IPS DF 6.9 (cell line): ENCODE measurements at regions not wholly inside any gene's neighbourhood (a gene's known extent, or its start where the extent isn't known, plus 50 kb on each side); places are given as distances from the start of the nearest gene placed in this dataset.
A peak's percentile ranks its signal among the peaks of the same experiment; 100 is the strongest.

Experiments
- DNase-seq: peaks from one replicate; pipeline ENCODE4 v3.0.0-alpha.2; 2013; ENCODE audit warnings: low read depth, low spot score
- H3K27ac ChIP-seq: one replicate; pipeline ENCODE4 v1.5.1; 2013; ENCODE audit warnings: low read length, control low read depth
- H3K27me3 ChIP-seq: 2 replicates; pipeline ENCODE4 v1.6.1; 2013; ENCODE audit warnings: mild to moderate bottlenecking, low read length; ENCODE audit not compliant: control insufficient read depth, insufficient read depth
- H3K36me3 ChIP-seq: 2 replicates; pipeline ENCODE4 v1.6.1; 2013; ENCODE audit warnings: low read length; ENCODE audit not compliant: control insufficient read depth, insufficient read depth
- H3K4me1 ChIP-seq: 2 replicates; pipeline ENCODE4 v1.6.1; 2013; ENCODE audit warnings: low read length; ENCODE audit not compliant: control insufficient read depth, insufficient read depth
- H3K4me3 ChIP-seq: 2 replicates; pipeline ENCODE4 v1.5.1; 2013; ENCODE audit warnings: mild to moderate bottlenecking, low read length
- H3K9me3 ChIP-seq: 2 replicates; pipeline ENCODE4 v1.6.1; 2013; ENCODE audit warnings: low read length, inconsistent platforms; ENCODE audit not compliant: control insufficient read depth, insufficient read depth
- WGBS: extraction: QIAGEN DNeasy Blood & Tissue Kit; methylation state at CpG from one replicate; pipeline ENCODE4 v1.1.7; 2013; ENCODE audit warnings: mixed read lengths, missing lambda C conversion rate; ENCODE audit not compliant: insufficient read length, insufficient coverage; 5-methylcytosine and 5-hydroxymethylcytosine counted together

DNA sequence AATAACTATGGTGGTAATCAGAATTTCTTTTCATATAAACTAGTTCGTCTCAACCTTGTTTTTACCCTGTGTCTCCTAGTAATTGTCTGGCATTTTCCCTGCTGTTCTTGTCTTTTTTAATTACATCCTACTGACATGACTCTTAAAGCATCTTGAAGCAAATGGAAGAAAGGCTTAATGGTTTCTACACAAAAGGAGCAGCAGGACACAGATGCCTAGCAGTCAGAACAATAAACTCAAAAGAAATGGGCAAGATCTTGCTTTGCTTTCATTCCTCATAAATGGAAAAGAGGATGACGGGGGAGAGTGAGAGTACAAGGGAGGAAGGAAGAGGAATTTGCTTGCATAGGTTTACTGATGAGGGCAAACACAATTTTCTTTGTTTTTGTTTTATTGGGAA lies 293.2 kb upstream of the EMCN start:
- Histone ChIP-seq H3K4me3 (no peak overlapping the region), H3K4me1 (no peaks in the 10 kb centered on the region), H3K27ac (no peak overlapping the region), H3K27me3 (no peaks in the 10 kb centered on the region), H3K36me3 (no peaks in the 10 kb centered on the region), H3K9me3 (no peaks in the 10 kb centered on the region)
- no CpG with 5 or more reads among the region's 2 CpGs for WGBS
- DNase-seq: peak; percentile 18

DNA sequence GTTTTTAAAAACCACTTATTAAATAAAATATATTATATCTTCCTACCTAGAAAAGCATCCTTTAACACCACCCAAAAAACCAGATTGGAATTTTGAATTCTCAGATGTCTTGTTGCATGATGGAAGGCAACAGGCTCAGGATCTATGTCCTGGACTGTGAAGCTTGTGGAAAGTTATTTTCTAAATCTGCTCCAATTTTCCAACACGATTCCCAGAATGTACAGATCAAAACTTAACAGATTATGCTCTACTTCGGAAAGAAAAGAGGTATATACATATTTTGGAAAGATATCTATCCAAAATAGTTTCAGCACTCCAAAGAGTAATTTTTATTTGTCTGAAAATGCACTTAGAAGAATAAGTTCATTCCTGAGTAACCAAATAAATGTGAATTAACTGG lies 291.7 kb upstream of the EMCN start:
- WGBS: no CpG with 5 or more reads among the region's 2 CpGs
- no peak for DNase-seq
- no peaks in the 10 kb centered on the region for H3K4me1 ChIP-seq
- H3K9me3 ChIP-seq: no peaks in the 10 kb centered on the region
- H3K27me3 ChIP-seq: no peaks in the 10 kb centered on the region
- no peak overlapping the region for H3K4me3 ChIP-seq
- H3K27ac ChIP-seq: no peak overlapping the region
- H3K36me3 ChIP-seq: no peaks in the 10 kb centered on the region

DNA sequence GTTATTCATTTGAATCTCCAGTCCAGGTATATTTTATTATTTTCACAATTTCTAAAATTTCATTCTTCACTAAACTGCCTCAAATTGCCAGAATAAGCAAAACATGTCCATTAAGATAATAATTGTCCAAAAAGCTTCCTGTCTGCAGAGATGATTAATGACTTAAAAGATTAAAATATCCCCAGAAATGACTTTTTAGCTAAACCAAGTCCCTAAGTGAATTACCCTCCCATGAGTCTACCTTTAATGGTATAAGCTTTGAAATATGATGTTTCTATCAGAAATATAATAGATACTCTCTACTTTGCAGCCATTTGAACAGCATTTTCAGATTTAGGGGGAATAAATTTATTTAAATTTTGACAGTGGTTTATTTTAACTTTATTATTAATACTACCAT lies 289.2 kb upstream of the EMCN start:
- Histone ChIP-seq H3K27ac (no peak overlapping the region), H3K27me3 (no peaks in the 10 kb centered on the region), H3K4me1 (no peaks in the 10 kb centered on the region), H3K9me3 (no peaks in the 10 kb centered on the region), H3K36me3 (no peaks in the 10 kb centered on the region), H3K4me3 (no peak overlapping the region)
- DNase-seq: no peak

DNA sequence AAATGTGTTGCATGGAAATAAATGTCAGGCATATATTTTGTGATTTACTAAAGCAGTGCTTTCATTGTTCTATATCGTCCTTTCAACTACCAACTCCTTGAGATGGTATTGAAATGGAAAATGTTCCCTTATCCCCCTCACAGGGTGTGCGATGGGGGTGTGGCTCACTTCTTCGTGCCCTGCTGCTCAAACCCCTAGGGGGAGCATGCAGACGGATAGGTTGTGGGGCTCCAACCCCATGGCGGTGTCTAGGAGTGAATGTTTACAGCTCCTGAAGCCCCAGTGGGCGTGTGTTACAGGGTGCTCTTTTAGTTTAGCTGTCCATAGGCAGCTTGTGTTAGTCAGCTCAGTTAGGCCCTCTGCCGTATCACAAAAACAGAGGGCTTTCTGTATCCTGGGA lies 287.7 kb upstream of the EMCN start:
- no peaks in the 10 kb centered on the region for H3K27me3 ChIP-seq
- peak; percentile 11 for DNase-seq
- no peak overlapping the region for H3K4me3 ChIP-seq
- H3K36me3 ChIP-seq: no peaks in the 10 kb centered on the region
- H3K9me3 ChIP-seq: no peaks in the 10 kb centered on the region
- WGBS: no CpG with 5 or more reads among the region's 7 CpGs
- no peak overlapping the region for H3K27ac ChIP-seq
- no peaks in the 10 kb centered on the region for H3K4me1 ChIP-seq

DNA sequence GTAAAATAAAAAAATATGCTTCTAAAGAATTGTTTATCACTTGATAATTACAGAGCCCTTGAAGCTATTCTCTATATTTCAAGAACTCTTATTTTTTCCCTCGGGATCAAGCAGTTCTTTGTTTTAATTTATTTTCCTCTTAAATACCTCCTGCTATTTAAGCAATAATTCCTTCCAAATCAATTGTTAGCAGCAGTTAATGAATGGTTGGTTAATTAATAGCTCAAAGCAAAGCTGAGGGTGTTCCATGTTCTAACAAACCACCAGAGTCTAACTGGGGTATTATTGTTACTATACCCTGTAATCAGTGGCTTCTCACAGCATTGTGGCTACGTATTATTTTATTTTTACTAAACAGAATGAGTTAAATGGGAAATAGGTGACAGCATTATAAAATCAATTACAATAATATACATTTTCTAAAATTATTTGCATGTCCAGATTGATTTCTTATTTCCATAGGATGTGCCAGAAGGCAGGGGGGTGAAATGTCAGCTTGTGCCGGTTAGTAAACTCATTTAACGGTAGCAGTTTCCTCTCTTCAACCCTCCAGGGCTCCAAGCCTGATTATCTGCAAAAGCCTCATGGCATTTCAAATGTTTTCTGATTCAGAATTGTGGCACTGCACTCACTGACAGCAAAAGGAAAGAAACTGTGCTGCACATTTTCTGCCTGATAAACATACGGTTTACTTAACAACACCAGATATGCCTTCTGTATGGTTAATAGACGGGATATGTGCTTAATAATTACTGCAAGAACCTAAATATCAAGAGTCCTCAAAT lies 286.9 kb upstream of the EMCN start:
- DNase-seq: no peak
- no peak overlapping the region for H3K4me3 ChIP-seq
- WGBS: no CpG with 5 or more reads among the region's 6 CpGs
- H3K36me3 ChIP-seq: no peaks in the 10 kb centered on the region
- no peaks in the 10 kb centered on the region for H3K27me3 ChIP-seq
- H3K9me3 ChIP-seq: no peaks in the 10 kb centered on the region
- H3K27ac ChIP-seq: no peak overlapping the region
- H3K4me1 ChIP-seq: no peaks in the 10 kb centered on the region

- H3K4me1 ChIP-seq: no peaks in the 10 kb centered on the region
- H3K9me3 ChIP-seq: no peaks in the 10 kb centered on the region
- no CpG with 5 or more reads among the region's 2 CpGs for WGBS
- no peak overlapping the region for H3K4me3 ChIP-seq
- no peaks in the 10 kb centered on the region for H3K36me3 ChIP-seq
- H3K27ac ChIP-seq: no peak overlapping the region
- no peaks in the 10 kb centered on the region for H3K27me3 ChIP-seq
- no peak for DNase-seq
Measured at GRCh38 chr4:100803751-100804150, 285.9 kb upstream of the EMCN start.

DNA sequence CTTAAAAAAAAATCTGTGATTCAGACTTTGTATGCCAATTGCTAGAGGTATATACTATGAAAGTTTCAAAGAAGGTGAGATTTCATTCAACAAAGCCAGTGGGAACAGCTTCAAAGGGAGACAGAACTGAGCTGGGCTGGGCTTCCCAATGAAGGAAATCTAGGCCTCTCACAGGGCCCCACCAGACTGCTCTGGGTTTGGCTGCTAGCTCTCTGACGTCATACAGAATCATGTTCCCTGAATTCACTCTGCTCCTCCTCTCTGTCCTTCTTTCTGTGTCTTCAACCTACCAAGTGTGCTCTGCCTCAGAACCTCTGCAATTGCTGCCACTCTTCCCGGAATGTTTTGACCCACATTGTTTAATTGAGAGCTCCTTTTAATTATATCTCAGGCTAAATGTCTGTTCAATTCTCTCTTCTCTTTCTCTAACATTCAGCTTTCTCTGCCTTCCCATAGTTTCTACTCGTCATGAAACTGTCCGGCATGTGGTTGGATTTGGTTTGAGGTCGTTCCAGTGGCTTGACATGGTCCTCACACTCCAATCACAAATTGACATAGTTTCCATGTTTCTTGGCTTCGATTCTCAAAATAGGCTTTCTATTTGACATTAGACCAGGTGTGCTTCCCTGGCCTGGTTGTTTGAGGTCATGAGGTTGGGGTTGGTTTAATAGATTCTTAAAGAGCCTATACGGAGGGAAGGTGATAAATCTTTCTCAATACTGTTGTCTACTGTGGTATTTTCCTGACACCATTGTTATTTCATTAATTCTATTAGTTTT lies 282.1 kb upstream of the EMCN start:
- Histone ChIP-seq H3K4me3 (no peak overlapping the region), H3K36me3 (no peaks in the 10 kb centered on the region), H3K27ac (no peak overlapping the region), H3K27me3 (no peaks in the 10 kb centered on the region), H3K4me1 (no peaks in the 10 kb centered on the region), H3K9me3 (no peaks in the 10 kb centered on the region)
- no peak for DNase-seq
- WGBS: no CpG with 5 or more reads among the region's 7 CpGs

DNA sequence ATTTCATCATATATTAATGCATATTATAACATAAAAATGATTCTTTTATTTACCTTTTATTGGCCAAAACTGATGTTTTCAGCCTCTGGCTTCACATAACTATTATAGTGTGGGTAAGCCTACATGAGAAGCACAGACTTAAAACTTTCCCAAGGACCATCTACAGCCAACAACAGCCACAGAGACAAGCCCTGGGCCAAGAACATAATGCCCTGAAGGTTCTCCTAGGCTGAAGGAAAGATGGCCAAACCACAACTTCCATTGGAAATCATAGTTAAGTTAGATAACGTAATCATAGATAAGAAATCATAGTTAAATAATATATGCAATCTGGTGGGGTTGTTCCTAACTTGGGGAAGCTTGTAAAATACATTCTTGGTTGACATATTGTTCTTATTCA lies 280.0 kb upstream of the EMCN start:
- no CpG with 5 or more reads among the region's 1 CpG for WGBS
- Histone ChIP-seq H3K36me3 (no peaks in the 10 kb centered on the region), H3K27ac (no peak overlapping the region), H3K27me3 (no peaks in the 10 kb centered on the region), H3K4me3 (no peak overlapping the region), H3K9me3 (no peaks in the 10 kb centered on the region), H3K4me1 (no peaks in the 10 kb centered on the region; the same call in 1 of the 2 replicates)
- no peak for DNase-seq

- H3K4me3 ChIP-seq: no peak overlapping the region
- DNase-seq: no peak
- no peak overlapping the region for H3K27ac ChIP-seq
- H3K4me1 ChIP-seq: no peaks in the 10 kb centered on the region; the same call in 1 of the 2 replicates
- no peaks in the 10 kb centered on the region for H3K36me3 ChIP-seq
- no CpG with 5 or more reads among the region's 1 CpG for WGBS
- H3K9me3 ChIP-seq: no peaks in the 10 kb centered on the region
- H3K27me3 ChIP-seq: no peaks in the 10 kb centered on the region
Measured at GRCh38 chr4:100797356-100797755, 279.5 kb upstream of the EMCN start.

DNA sequence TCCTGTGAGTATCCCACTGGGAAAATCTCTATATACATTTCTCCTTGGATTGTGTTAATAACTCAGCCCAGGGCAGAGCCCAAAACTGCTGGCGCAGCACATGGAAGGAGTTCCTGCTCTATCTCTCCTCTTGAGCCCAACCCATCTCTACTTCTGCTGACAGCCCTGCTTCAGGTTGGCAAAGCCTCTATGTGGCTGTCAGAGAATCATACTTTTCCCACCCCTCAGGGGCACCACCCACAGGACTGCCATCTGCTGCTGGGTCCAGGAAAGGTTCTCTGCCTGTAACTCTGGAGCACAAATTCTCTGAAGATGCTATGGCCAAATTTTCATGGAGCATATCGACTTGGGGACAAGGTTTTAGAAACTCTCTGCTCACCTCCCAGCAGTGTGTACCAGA lies 278.5 kb upstream of the EMCN start:
- no peak for DNase-seq
- Histone ChIP-seq H3K36me3 (no peaks in the 10 kb centered on the region), H3K9me3 (no peaks in the 10 kb centered on the region), H3K27me3 (no peaks in the 10 kb centered on the region), H3K27ac (no peak overlapping the region), H3K4me3 (no peak overlapping the region), H3K4me1 (no peaks in the 10 kb centered on the region; the same call in 1 of the 2 replicates)
- no CpG with 5 or more reads among the region's 2 CpGs for WGBS
